BLaER1 (cell line): ENCODE measurements at regions not wholly inside any gene's neighbourhood (a gene's known extent, or its start where the extent isn't known, plus 50 kb on each side); places are given as distances from the start of the nearest gene placed in this dataset.

Source experiments
- H3K27ac ChIP-seq: shearing (Covaris generic); formaldehyde crosslinking; 2 replicates; pipeline ENCODE4 v1.8.1; 2022
- H3K27me3 ChIP-seq: shearing (Covaris generic); formaldehyde crosslinking; 2 replicates; pipeline ENCODE4 v1.8.1; 2022
- H3K36me3 ChIP-seq: shearing (Covaris generic); formaldehyde crosslinking; 2 replicates; pipeline ENCODE4 v1.8.1; 2022
- H3K4me1 ChIP-seq: shearing (Covaris generic); formaldehyde crosslinking; 2 replicates; pipeline ENCODE4 v1.8.1; 2022
- H3K4me2 ChIP-seq: shearing (Covaris generic); formaldehyde crosslinking; 2 replicates; pipeline ENCODE4 v1.8.1; 2022
- H3K4me3 ChIP-seq: shearing (Covaris generic); formaldehyde crosslinking; 2 replicates; pipeline ENCODE4 v1.8.1; 2022
- H3K9ac ChIP-seq: shearing (Covaris generic); formaldehyde crosslinking; 2 replicates; pipeline ENCODE4 v1.8.1; 2022
- H3K9me3 ChIP-seq: shearing (Covaris generic); formaldehyde crosslinking; 2 replicates; pipeline ENCODE4 v1.8.1; 2022
- H4K20me1 ChIP-seq: shearing (Covaris generic); formaldehyde crosslinking; 2 replicates; pipeline ENCODE4 v1.8.1; 2022
- Cebpa-rat ChIP-seq: shearing (Covaris generic); IDR thresholded peaks from 2 replicates; pipeline ENCODE4 v1.8.1; 2022

GRCh38 chr13:59490651-59491050 lies 673.1 kb downstream of the DIAPH3 start:
- no peaks in the 10 kb centered on the region for H4K20me1 ChIP-seq
- no peak overlapping the region for H3K4me3 ChIP-seq
- H3K9me3 ChIP-seq: no peaks in the 10 kb centered on the region
- H3K36me3 ChIP-seq: no peaks in the 10 kb centered on the region
- no peak overlapping the region for H3K9ac ChIP-seq
- no peak overlapping the region for H3K4me2 ChIP-seq
- no peaks in the 10 kb centered on the region for H3K27me3 ChIP-seq
- no peak overlapping the region for H3K27ac ChIP-seq
- no peaks in the 10 kb centered on the region for H3K4me1 ChIP-seq
- no peak for TF ChIP-seq Cebpa-rat

- Histone ChIP-seq H3K4me2 (no peak overlapping the region), H3K27me3 (no peaks in the 10 kb centered on the region), H4K20me1 (no peaks in the 10 kb centered on the region), H3K27ac (no peak overlapping the region), H3K9me3 (no peaks in the 10 kb centered on the region), H3K4me1 (no peaks in the 10 kb centered on the region), H3K4me3 (no peak overlapping the region), H3K36me3 (no peaks in the 10 kb centered on the region), H3K9ac (no peak overlapping the region)
- TF ChIP-seq Cebpa-rat: no peak
These were observed 671.6 kb downstream of the DIAPH3 start for GRCh38 chr13:59492030-59492636.

GRCh38 chr13:59493436-59493965 lies 670.2 kb downstream of the DIAPH3 start:
- Histone ChIP-seq H3K27ac (no peak overlapping the region), H3K4me1 (no peaks in the 10 kb centered on the region), H4K20me1 (no peaks in the 10 kb centered on the region), H3K9ac (no peak overlapping the region), H3K9me3 (no peaks in the 10 kb centered on the region), H3K27me3 (no peaks in the 10 kb centered on the region), H3K36me3 (no peaks in the 10 kb centered on the region), H3K4me2 (no peak overlapping the region), H3K4me3 (no peak overlapping the region)
- TF ChIP-seq Cebpa-rat: no peak

- Histone ChIP-seq H3K36me3 (no peaks in the 10 kb centered on the region), H3K4me1 (no peaks in the 10 kb centered on the region), H3K27me3 (no peaks in the 10 kb centered on the region), H3K4me2 (no peak overlapping the region), H3K27ac (no peak overlapping the region), H3K9me3 (no peaks in the 10 kb centered on the region), H4K20me1 (no peaks in the 10 kb centered on the region), H3K4me3 (no peak overlapping the region), H3K9ac (no peak overlapping the region)
- TF ChIP-seq Cebpa-rat: no peak
These were observed 669.6 kb downstream of the DIAPH3 start for GRCh38 chr13:59494151-59494550.

- no peak for TF ChIP-seq Cebpa-rat
- Histone ChIP-seq H3K27me3 (no peaks in the 10 kb centered on the region), H3K4me1 (no peaks in the 10 kb centered on the region), H3K9me3 (no peaks in the 10 kb centered on the region), H3K4me3 (no peak overlapping the region), H4K20me1 (no peaks in the 10 kb centered on the region), H3K36me3 (no peaks in the 10 kb centered on the region), H3K9ac (no peak overlapping the region), H3K4me2 (no peak overlapping the region), H3K27ac (no peak overlapping the region)
These were observed 669.2 kb downstream of the DIAPH3 start for GRCh38 chr13:59494560-59494970.

- Histone ChIP-seq H4K20me1 (no peaks in the 10 kb centered on the region), H3K4me2 (no peak overlapping the region), H3K9me3 (no peaks in the 10 kb centered on the region), H3K4me3 (no peak overlapping the region), H3K27me3 (no peaks in the 10 kb centered on the region), H3K36me3 (no peaks in the 10 kb centered on the region), H3K27ac (no peak overlapping the region), H3K9ac (no peak overlapping the region), H3K4me1 (no peaks in the 10 kb centered on the region)
- TF ChIP-seq Cebpa-rat: no peak
These were observed 668.4 kb downstream of the DIAPH3 start for GRCh38 chr13:59495299-59495698.

- Histone ChIP-seq H3K4me3 (no peak overlapping the region), H3K9me3 (no peaks in the 10 kb centered on the region), H3K27ac (no peak overlapping the region), H3K4me2 (no peak overlapping the region), H3K36me3 (no peaks in the 10 kb centered on the region), H3K27me3 (no peaks in the 10 kb centered on the region), H4K20me1 (no peaks in the 10 kb centered on the region), H3K4me1 (no peaks in the 10 kb centered on the region), H3K9ac (no peak overlapping the region)
- no peak for TF ChIP-seq Cebpa-rat
These were observed 667.7 kb downstream of the DIAPH3 start for GRCh38 chr13:59495936-59496512.

GRCh38 chr13:59497621-59498247 lies 666.0 kb downstream of the DIAPH3 start:
- no peaks in the 10 kb centered on the region for H3K36me3 ChIP-seq
- no peak overlapping the region for H3K4me3 ChIP-seq
- H3K4me1 ChIP-seq: no peaks in the 10 kb centered on the region
- H4K20me1 ChIP-seq: no peaks in the 10 kb centered on the region
- H3K27me3 ChIP-seq: no peaks in the 10 kb centered on the region
- no peak overlapping the region for H3K9ac ChIP-seq
- H3K4me2 ChIP-seq: no peak overlapping the region
- no peaks in the 10 kb centered on the region for H3K9me3 ChIP-seq
- no peak overlapping the region for H3K27ac ChIP-seq
- no peak for TF ChIP-seq Cebpa-rat

GRCh38 chr13:59501004-59501403 lies 662.7 kb downstream of the DIAPH3 start:
- no peaks in the 10 kb centered on the region for H3K27me3 ChIP-seq
- no peak overlapping the region for H3K27ac ChIP-seq
- no peaks in the 10 kb centered on the region for H3K36me3 ChIP-seq
- H3K4me2 ChIP-seq: no peak overlapping the region
- H3K4me3 ChIP-seq: no peak overlapping the region
- H3K9me3 ChIP-seq: no peaks in the 10 kb centered on the region
- H4K20me1 ChIP-seq: no peaks in the 10 kb centered on the region
- no peak overlapping the region for H3K9ac ChIP-seq
- no peak for TF ChIP-seq Cebpa-rat
- H3K4me1 ChIP-seq: no peaks in the 10 kb centered on the region

GRCh38 chr13:59504407-59504806 lies 659.3 kb downstream of the DIAPH3 start:
- no peak for TF ChIP-seq Cebpa-rat
- no peaks in the 10 kb centered on the region for H4K20me1 ChIP-seq
- H3K27me3 ChIP-seq: no peaks in the 10 kb centered on the region
- H3K9me3 ChIP-seq: no peaks in the 10 kb centered on the region
- no peaks in the 10 kb centered on the region for H3K36me3 ChIP-seq
- H3K27ac ChIP-seq: no peak overlapping the region
- H3K4me1 ChIP-seq: no peaks in the 10 kb centered on the region
- H3K4me3 ChIP-seq: no peak overlapping the region
- H3K9ac ChIP-seq: no peak overlapping the region
- no peak overlapping the region for H3K4me2 ChIP-seq
